ENCODE measurements at regions not wholly inside any gene's neighbourhood (a gene's known extent, or its start where the extent isn't known, plus 50 kb on each side); places are given as distances from the start of the nearest gene placed in this dataset.

DNA sequence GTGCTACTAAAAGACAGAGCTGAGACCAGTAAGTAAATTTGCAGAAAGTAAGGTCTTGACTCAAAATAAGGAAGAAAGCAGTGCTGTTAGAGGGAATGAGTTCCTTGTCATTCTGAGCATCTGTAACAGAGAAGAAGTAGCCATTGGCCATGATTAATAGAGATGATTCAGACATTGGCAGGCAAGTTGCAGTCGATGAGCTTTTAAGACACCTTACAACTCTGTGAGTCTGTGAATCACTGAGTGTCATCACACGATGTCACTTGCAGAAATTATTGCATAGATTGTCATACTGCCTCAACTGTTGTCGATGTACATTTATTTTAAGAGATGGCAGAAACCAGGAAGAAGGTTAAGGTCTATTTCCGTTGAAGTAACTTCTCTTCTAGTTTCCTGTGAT lies 201.1 kb upstream of the CDH13 start:
- ChIA-PET POLR2A (ENCODE audit: unreplicated experiment) (no interaction called here), CTCF (no interaction called here)

GRCh38 chr16:82421851-82422250 lies 204.9 kb upstream of the CDH13 start:
- no peak for TF ChIP-seq EZH2 (IDR thresholded peaks at IDR 0.05; ENCODE audit: low read depth)
- TF ChIP-seq, protein P1, sequence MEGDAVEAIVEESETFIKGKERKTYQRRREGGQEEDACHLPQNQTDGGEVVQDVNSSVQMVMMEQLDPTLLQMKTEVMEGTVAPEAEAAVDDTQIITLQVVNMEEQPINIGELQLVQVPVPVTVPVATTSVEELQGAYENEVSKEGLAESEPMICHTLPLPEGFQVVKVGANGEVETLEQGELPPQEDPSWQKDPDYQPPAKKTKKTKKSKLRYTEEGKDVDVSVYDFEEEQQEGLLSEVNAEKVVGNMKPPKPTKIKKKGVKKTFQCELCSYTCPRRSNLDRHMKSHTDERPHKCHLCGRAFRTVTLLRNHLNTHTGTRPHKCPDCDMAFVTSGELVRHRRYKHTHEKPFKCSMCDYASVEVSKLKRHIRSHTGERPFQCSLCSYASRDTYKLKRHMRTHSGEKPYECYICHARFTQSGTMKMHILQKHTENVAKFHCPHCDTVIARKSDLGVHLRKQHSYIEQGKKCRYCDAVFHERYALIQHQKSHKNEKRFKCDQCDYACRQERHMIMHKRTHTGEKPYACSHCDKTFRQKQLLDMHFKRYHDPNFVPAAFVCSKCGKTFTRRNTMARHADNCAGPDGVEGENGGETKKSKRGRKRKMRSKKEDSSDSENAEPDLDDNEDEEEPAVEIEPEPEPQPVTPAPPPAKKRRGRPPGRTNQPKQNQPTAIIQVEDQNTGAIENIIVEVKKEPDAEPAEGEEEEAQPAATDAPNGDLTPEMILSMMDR (conservative IDR thresholded peaks at IDR 0.05): no peak
- CTCF ChIA-PET: no interaction called here

More for the DNA sequence above, 201.1 kb upstream of the CDH13 start:
- intact Hi-C loops (cut with micrococcal nuclease; ENCODE audit: unreplicated experiment): no loop called here
- Histone ChIP-seq H3K9me3 (ENCODE audit: insufficient read depth, low read depth) (no peaks in the 10 kb centered on the region), H3K4me3 (no peak overlapping the region), H3K4me1 (replicated peaks; ENCODE audit: insufficient read depth) (no peaks in the 10 kb centered on the region), H3K27me3 (ENCODE audit: insufficient read depth, low read depth) (no peaks in the 10 kb centered on the region), H3K79me2 (ENCODE audit: low read depth) (no peaks in the 10 kb centered on the region), H3K36me3 (ENCODE audit: low read depth) (no peaks in the 10 kb centered on the region), H3K9me2 (ENCODE audit: insufficient read depth) (no peaks in the 10 kb centered on the region), H4K20me1 (ENCODE audit: insufficient read depth) (no peaks in the 10 kb centered on the region), H3K4me2 (no peak overlapping the region), H3F3A (ENCODE audit: insufficient read depth, low read depth) (no peaks in the 10 kb centered on the region), H3K27ac (no peak overlapping the region), H2AFZ (no peak overlapping the region)
- no peak for DNase-seq
- no TSS peak for BruUV-seq (replicated peaks)
- TF ChIP-seq, protein P1 (conservative IDR thresholded peaks at IDR 0.05): no peak
- no peak for TF ChIP-seq EZH2 (IDR thresholded peaks at IDR 0.05; ENCODE audit: low read depth)

DNA sequence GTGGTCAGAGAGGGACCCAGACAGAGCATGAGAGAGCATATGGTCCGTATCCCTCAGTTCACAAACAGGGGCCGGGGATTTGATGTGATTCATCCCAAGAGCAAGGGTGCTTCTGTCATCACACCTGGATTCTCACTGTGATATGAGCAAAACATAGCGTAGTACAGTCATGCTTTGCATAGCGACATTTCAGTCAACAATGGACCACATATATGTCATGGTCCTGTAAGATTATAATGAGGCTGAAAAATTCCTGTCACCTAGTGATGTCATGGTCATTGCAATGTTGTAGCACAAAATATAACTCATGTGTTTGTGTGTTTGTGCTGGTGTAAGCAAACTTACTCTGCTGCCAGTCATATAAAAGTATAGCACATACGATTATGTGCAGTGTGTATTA lies 207.4 kb upstream of the CDH13 start:
- Histone ChIP-seq H3K79me2 (ENCODE audit: low read depth) (no peaks in the 10 kb centered on the region), H3K4me2 (no peak overlapping the region), H3K27me3 (ENCODE audit: insufficient read depth, low read depth) (no peaks in the 10 kb centered on the region), H3K9me3 (ENCODE audit: insufficient read depth, low read depth) (no peaks in the 10 kb centered on the region), H3F3A (ENCODE audit: insufficient read depth, low read depth) (no peaks in the 10 kb centered on the region), H3K36me3 (ENCODE audit: low read depth) (no peaks in the 10 kb centered on the region), H3K4me1 (replicated peaks; ENCODE audit: insufficient read depth) (no peaks in the 10 kb centered on the region), H2AFZ (no peak overlapping the region), H3K4me3 (no peak overlapping the region), H3K9me2 (ENCODE audit: insufficient read depth) (no peaks in the 10 kb centered on the region), H3K27ac (no peak overlapping the region), H4K20me1 (ENCODE audit: insufficient read depth) (no peaks in the 10 kb centered on the region)
- POLR2A ChIA-PET (ENCODE audit: unreplicated experiment): no interaction called here
- BruUV-seq (replicated peaks): no TSS peak
- intact Hi-C loops (cut with micrococcal nuclease; ENCODE audit: unreplicated experiment): no loop called here
- DNase-seq: no peak
- CTCF ChIA-PET: no interaction called here
- TF ChIP-seq, protein P1 (conservative IDR thresholded peaks at IDR 0.05): no peak
- TF ChIP-seq EZH2 (IDR thresholded peaks at IDR 0.05; ENCODE audit: low read depth): no peak

More at GRCh38 chr16:82421851-82422250, 204.9 kb upstream of the CDH13 start:
- intact Hi-C loops (cut with micrococcal nuclease; ENCODE audit: unreplicated experiment): no loop called here
- POLR2A ChIA-PET (ENCODE audit: unreplicated experiment): no interaction called here
- Histone ChIP-seq H3K79me2 (ENCODE audit: low read depth) (no peaks in the 10 kb centered on the region), H3K36me3 (ENCODE audit: low read depth) (no peaks in the 10 kb centered on the region), H3K27ac (no peak overlapping the region), H3K9me3 (ENCODE audit: insufficient read depth, low read depth) (no peaks in the 10 kb centered on the region), H3K4me3 (no peak overlapping the region), H3K27me3 (ENCODE audit: insufficient read depth, low read depth) (no peaks in the 10 kb centered on the region), H3K4me1 (replicated peaks; ENCODE audit: insufficient read depth) (no peaks in the 10 kb centered on the region), H2AFZ (no peak overlapping the region), H3K4me2 (no peak overlapping the region), H3F3A (ENCODE audit: insufficient read depth, low read depth) (no peaks in the 10 kb centered on the region), H4K20me1 (ENCODE audit: insufficient read depth) (no peaks in the 10 kb centered on the region), H3K9me2 (ENCODE audit: insufficient read depth) (no peaks in the 10 kb centered on the region)
- BruUV-seq (replicated peaks): no TSS peak
- DNase-seq: no peak

All from PC-9 (cell line).